DMS 273 (cell line): ENCODE measurements at regions not wholly inside any gene's neighbourhood (a gene's known extent, or its start where the extent isn't known, plus 50 kb on each side); places are given as distances from the start of the nearest gene placed in this dataset.

Experiments
- DNase-seq: peaks from one replicate; lab custom pipeline; 2025; ENCODE audit not compliant: unreplicated experiment; lab: John Stamatoyannopoulos, UW

- DNase-seq = no peak
These were observed 78.1 kb downstream of the ASB9 start for GRCh38 chrX:15191830-15192229.

GRCh38 chrX:15188039-15188438 lies 81.8 kb downstream of the ASB9 start:
- DNase-seq = no peak

DNA sequence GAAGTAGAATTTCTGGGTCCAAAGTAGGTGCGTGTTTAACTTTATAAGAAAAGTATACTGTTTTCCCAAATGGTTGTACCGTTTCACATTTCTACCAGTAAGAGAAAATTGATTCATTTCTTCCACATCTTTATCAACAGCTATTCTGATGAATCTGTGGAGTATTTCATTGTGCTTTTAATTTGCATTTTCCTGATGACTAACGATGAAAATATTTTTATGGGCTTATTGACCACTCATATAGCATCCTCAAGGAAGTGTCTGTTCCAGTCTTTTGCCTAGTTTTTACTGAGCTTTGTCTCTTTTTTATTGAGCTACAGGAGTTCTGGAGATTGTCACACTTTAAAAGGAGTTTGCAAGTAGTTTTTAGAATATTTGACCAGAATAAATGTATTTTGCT lies 92.6 kb downstream of the ASB9 start:
- no peak for DNase-seq

- DNase-seq = no peak
These were observed 96.5 kb downstream of the ASB9 start for GRCh38 chrX:15173411-15173810.

GRCh38 chrX:15170927-15171326 lies 99.0 kb downstream of the ASB9 start:
- no peak for DNase-seq

DNA sequence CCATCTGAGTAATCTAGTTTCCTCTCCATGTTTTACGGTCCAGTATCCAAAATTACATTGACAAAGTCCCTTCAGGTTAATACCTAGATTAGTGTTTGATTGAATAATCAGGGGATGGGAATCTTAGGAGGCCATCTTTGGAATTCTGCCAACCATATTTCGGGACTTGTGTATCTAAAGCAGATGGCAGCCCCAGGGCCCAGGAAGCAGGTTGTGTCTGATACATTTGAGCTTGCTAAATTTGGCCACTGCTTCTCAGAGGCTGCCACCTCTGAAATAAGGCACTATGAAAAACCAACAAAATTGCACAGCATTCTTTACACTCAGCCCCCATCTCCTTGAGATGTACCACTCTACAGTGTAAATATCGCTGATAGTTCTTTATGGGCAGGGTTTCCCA lies 102.1 kb downstream of the ASB9 start:
- peak; percentile 38 for DNase-seq

DNA sequence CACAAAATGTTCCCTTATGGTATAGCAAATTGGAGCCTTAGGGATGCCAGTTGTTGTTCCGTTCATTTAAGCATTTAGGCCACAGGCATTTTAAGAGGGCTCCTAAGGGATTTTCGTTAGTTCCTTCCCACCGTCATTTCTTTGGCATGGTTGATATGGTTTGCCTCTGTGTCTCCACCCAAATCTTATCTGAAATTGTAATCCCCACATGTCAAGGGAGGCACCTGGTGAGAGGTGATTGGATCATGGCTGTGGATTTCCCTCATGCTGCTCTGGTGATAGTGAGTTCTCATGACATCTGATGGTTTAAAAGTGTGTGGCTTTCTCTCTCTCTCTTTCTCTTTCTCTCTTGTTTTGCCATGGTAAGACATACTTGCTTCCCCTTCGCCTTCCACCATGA lies 104.1 kb downstream of the ASB9 start:
- no peak for DNase-seq

GRCh38 chrX:15163131-15163530 lies 106.8 kb downstream of the ASB9 start:
- no peak for DNase-seq

GRCh38 chrX:15160558-15161095 lies 109.3 kb downstream of the ASB9 start:
- no peak for DNase-seq

- no peak for DNase-seq
These were observed 111.0 kb downstream of the ASB9 start for GRCh38 chrX:15158736-15159406.

DNA sequence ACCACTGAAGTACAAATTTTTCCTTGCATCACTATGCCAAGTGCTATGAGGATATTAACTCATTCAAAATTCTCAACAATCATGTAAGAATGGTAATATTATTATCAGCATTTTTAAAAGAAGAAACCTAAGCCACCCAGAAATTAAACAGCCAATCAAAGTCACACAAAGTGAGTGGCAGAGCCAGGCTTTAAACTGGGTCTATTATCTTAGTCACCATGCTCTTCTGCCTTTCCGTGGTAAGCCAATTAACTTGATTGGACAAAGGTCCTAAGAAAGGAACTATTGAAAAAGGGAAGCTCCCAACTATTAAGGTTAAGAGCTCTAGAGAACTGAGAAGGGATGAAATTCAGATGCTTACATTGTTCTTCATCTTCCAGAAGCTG lies 111.5 kb downstream of the ASB9 start:
- no peak for DNase-seq

DNA sequence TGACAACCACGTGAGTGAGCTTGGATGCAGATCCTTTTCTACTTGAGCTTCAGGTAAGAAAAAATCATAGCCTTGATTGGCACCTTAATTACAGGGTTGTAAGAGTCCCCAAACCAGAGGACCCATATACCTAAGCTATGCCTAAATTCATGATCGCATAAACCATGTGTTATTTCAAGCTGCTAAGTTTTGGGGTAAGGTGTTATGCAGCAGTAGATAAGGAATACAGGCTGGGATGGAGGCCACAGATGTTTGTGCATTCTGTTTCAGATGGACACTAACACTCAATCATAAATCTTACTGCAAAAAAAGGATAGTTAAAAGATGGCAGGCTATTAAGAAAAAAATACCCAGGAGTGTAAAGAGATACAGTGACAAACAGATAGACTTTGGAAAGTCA lies 112.3 kb downstream of the ASB9 start:
- DNase-seq = no peak

DNA sequence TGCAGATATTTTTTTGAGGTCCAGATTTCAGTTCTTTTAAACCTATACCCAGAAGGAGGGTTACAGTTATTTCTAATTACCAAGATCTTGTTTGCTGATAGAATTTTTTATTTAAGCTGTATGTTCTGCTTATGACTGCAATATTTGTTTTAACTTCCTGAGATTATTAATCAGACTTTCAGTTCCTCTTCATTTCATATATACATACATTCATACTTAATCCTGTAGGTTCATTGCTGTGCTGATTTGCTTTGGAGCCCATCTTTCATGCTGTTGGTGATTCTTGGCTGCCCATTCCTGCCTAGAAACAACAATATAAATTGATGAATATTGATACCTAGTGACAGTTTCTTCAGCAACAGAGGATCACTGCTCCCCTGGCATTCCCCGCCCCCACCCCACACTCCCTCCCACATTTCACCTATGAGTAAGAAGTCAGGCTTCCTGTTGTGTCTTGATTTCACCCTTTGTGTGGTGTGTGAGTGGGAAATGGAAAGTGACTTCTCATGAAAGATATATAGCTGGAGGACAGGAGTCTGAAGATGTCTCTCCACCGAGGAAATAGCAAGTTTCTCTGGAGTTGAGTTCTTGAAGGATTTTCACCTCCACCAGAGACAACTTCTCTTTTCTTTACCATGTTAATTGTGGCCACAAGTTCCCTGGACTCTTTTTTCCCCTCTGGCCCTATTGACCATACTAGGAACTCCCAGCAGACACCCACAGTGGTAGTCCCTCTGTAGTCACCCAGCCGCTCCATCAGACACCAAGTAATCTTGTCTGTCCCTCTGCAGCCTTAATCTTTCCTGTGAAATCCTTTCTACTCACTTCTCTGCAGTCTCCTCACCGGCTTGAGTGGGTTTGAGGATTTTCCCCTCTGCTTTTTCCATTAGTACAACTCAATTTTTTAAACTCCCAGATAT lies 118.4 kb downstream of the ASB9 start:
- DNase-seq = no peak

- DNase-seq = no peak
These were observed 119.3 kb downstream of the ASB9 start for GRCh38 chrX:15150586-15150985.

GRCh38 chrX:15146515-15146914 lies 123.4 kb downstream of the ASB9 start:
- peak; percentile 48 for DNase-seq

GRCh38 chrX:15143825-15144121 lies 126.1 kb downstream of the ASB9 start:
- no peak for DNase-seq

DNA sequence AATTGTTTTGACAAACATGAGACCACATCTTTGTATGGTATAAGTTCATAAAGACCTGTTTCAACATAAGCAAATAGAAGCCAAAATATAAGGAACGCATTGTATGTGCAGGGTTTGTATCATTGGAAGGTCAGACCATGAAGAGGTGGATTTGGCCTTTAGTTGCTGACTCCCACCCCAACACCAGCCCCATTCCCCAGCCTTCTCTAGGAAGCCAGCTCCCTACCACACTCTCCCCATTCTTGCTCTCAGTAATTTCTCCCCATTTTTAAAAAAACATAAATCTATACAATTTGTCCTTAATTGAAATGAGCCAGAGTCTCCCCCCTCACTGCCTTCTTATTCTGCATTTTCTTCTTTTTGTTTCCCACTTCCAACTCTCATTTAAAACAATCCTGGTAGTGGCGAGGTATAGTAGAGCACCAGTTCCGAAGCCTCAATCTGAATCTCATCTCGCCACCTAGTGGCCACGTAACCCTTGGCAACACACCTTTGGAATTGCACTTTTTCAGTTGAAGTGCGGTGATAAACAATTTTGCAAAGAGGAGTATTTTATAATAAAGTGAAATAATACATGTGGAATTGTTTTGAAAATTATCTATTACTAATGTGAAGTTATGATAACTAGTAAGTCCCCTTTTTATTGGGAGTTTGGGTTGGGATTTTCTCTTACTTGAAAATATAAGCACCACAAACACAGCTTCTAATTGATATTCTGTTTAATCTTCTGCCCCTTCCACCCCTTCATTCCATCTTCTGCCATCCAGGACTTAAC lies 126.6 kb downstream of the ASB9 start:
- peak; percentile 84 for DNase-seq

DNA sequence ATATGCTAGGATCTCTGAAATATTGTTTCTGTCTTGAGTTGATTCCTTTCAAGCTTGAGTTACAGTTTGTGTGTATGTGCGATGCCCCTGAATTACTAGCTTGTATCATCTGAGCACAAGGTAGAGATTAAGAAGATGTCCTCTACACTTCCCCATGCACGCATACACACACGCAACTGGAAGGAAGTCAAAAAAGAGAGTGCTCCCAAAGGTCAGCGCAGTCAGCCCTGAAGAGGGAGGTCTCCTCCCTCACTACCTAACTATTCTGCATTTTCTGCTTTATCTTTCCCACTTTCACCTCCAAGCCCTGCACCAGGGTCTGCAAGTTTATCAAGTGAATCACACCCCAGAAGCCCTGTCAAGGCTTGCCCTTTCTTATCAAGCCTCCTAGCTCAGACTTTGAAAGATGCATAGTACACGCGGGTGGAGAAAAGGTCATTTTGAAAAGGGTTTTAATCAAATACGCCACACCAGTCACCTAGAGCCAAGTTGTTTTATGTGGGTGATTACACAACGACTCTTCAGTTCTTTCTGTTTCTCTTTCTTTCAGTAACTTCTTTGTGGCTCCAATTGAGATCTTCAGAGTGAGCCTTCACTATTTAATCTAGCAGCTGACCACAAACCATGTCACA lies 127.7 kb downstream of the ASB9 start:
- DNase-seq = no peak

GRCh38 chrX:15136795-15137194 lies 133.1 kb downstream of the ASB9 start:
- no peak for DNase-seq

- DNase-seq = no peak
These were observed 140.5 kb downstream of the ASB9 start for GRCh38 chrX:15129412-15129811.

- no peak for DNase-seq
These were observed 141.0 kb downstream of the ASB9 start for GRCh38 chrX:15128861-15129260.
